Ishikawa (cell line): ENCODE measurements at regions not wholly inside any gene's neighbourhood (a gene's known extent, or its start where the extent isn't known, plus 50 kb on each side); places are given as distances from the start of the nearest gene placed in this dataset.

Experiments
- CEBPB ChIP-seq: IDR thresholded peaks from 2 replicates; pipeline ENCODE4 v1.6.1; 2012
- EP300 ChIP-seq: IDR thresholded peaks from 2 replicates; pipeline ENCODE4 v1.6.1; 2012; ENCODE audit warnings: borderline replicate concordance
- FOXM1 ChIP-seq: IDR thresholded peaks from 2 replicates; pipeline ENCODE4 v1.6.1; 2012; ENCODE audit warnings: low read depth, borderline replicate concordance
- NFIC ChIP-seq: IDR thresholded peaks from 2 replicates; pipeline ENCODE4 v1.6.1; 2012
- REST ChIP-seq: IDR thresholded peaks from 2 replicates; pipeline ENCODE4 v1.6.1; 2012; ENCODE audit warnings: low read depth, mild to moderate bottlenecking
- ZBTB7A ChIP-seq: IDR thresholded peaks from 2 replicates; pipeline ENCODE4 v1.6.1; 2012; ENCODE audit warnings: low read depth

GRCh38 chr2:34664266-34664665 lies 1065.2 kb upstream of the FAM98A start:
- no peak for TF ChIP-seq CEBPB
- TF ChIP-seq REST: no peak
- no peak for TF ChIP-seq EP300
- TF ChIP-seq NFIC: no peak
- TF ChIP-seq FOXM1: no peak
- no peak for TF ChIP-seq ZBTB7A
